ENCODE measurements at regions not wholly inside any gene's neighbourhood (a gene's known extent, or its start where the extent isn't known, plus 50 kb on each side); places are given as distances from the start of the nearest gene placed in this dataset.

GRCh38 chr1:201708085-201708512 lies 120.9 kb upstream of the IPO9 start:
- no peak overlapping the region for H3K4me3 ChIP-seq
- 63 to 70% methylated on average over 4 of the region's 4 CpGs for WGBS, 2 donors
- peak overlapping the region in 1 of 10 donors; percentile 94 for H3K27ac ChIP-seq
- ATAC-seq (peak in 2 of 8 donors; percentile 6 to 8), DNase-seq (no peak)
- no peaks in the 10 kb centered on the region for H3K9me3 ChIP-seq
- H3K4me1 ChIP-seq = peaks cover 38 to 83% (median 64%) of the 10 kb centered on the region in 9 donors
- TF ChIP-seq CTCF (IDR thresholded peaks at IDR 0.05) = no peak
- peaks cover 0 to 6% (median 0%) of the 10 kb centered on the region in 9 donors for H3K36me3 ChIP-seq
- intact Hi-C loops (cut with DNase I) = loop anchor here in 4 of 10 donors (2.0 to 5.0 kb wide), 2 partner anchors 84 to 85 kb away; no protein-coding TSS in a partner anchor
- no peaks in the 10 kb centered on the region for H3K27me3 ChIP-seq

GRCh38 chr1:201708691-201709090 lies 120.3 kb upstream of the IPO9 start:
- Histone ChIP-seq H3K4me3 (no peak overlapping the region), H3K9me3 (no peaks in the 10 kb centered on the region), H3K4me1 (peaks cover 36 to 83% (median 64%) of the 10 kb centered on the region in 9 donors), H3K27me3 (no peaks in the 10 kb centered on the region), H3K36me3 (peaks cover 0 to 6% (median 0%) of the 10 kb centered on the region in 9 donors), H3K27ac (peak overlapping the region in 2 of 10 donors; percentile 94 to 98)
- no peak for TF ChIP-seq CTCF (IDR thresholded peaks at IDR 0.05)
- intact Hi-C loops (cut with DNase I) = loop anchor here in 9 of 10 donors (1.0 to 5.0 kb wide), 4 partner anchors 84 to 85 kb away; no protein-coding TSS in a partner anchor
- ATAC-seq = no peak
- DNase-seq = no peak
- 94 to 98% methylated on average over 5 of the region's 5 CpGs for WGBS, 2 donors

GRCh38 chr1:201709564-201710295 lies 119.2 kb upstream of the IPO9 start:
- peaks cover 0 to 6% (median 0%) of the 10 kb centered on the region in 9 donors for H3K36me3 ChIP-seq
- H3K4me1 ChIP-seq = peaks cover 39 to 83% (median 64%) of the 10 kb centered on the region in 9 donors
- DNase-seq (peak; percentile 74 to 84), ATAC-seq (peak; percentile 56 to 76 (median 63))
- H3K27ac ChIP-seq = peak overlapping the region; percentile 5 to 98 (median 90)
- WGBS, 2 donors = 45 to 48% methylated on average over 4 of the region's 4 CpGs
- H3K9me3 ChIP-seq = no peaks in the 10 kb centered on the region
- peak; percentile 94 to 98 (median 96) for TF ChIP-seq CTCF (IDR thresholded peaks at IDR 0.05)
- H3K4me3 ChIP-seq = no peak overlapping the region
- intact Hi-C loops (cut with DNase I) = loop anchor here (1.0 to 10.0 kb wide), 5 partner anchors 83 to 175 kb away; partner anchors contain the start of gene SHISA4 (in 1 of the 10)
- no peaks in the 10 kb centered on the region for H3K27me3 ChIP-seq

GRCh38 chr1:201710632-201711597 lies 118.0 kb upstream of the IPO9 start:
- Histone ChIP-seq H3K4me3 (no peak overlapping the region), H3K36me3 (peaks cover 0 to 6% (median 0%) of the 10 kb centered on the region in 9 donors), H3K27ac (peak overlapping the region; percentile 81 to 98 (median 92)), H3K27me3 (no peaks in the 10 kb centered on the region), H3K9me3 (no peaks in the 10 kb centered on the region), H3K4me1 (peaks cover 51 to 91% (median 76%) of the 10 kb centered on the region in 9 donors)
- DNase-seq (no peak), ATAC-seq (no peak)
- intact Hi-C loops (cut with DNase I) = loop anchor here in 2 of 10 donors (2.0 to 10.0 kb wide), 2 partner anchors 82 to 174 kb away; partner anchors contain the start of gene SHISA4 (in 1 of the 2)
- TF ChIP-seq CTCF (IDR thresholded peaks at IDR 0.05) = no peak
- WGBS, 2 donors = 71% methylated on average over 8 of the region's 8 CpGs

All from heart right ventricle (tissue), 16 donors.